Activated CD4-positive, CD25-positive, alpha-beta regulatory T cell treated with anti-CD3 and anti-CD28 coated beads, Interleukin-2, amount 50 U/mL, for 24 hours (primary cell): ENCODE measurements at regions not wholly inside any gene's neighbourhood (a gene's known extent, or its start where the extent isn't known, plus 50 kb on each side); places are given as distances from the start of the nearest gene placed in this dataset.
"Not testable (repeated sequence)": the region's sequence is repeated elsewhere in the genome, so short reads cannot be mapped to it uniquely, and the experiment has no call there.

Experiments
- ATAC-seq, 2 donors: fragments of 150-1000 bp; cut with Tn5 transposase; one replicate each; pipeline ENCODE4 v1.10.0; 2021; ENCODE audit warnings: mild to moderate bottlenecking in 1 of 2, moderate library complexity in 1 of 2

- ATAC-seq = no peak
Observed at GRCh38 chr3:6367171-6367570, 493.7 kb upstream of the GRM7 start.

- ATAC-seq = no peak
Observed at GRCh38 chr3:6392123-6392522, 468.8 kb upstream of the GRM7 start.

- no peak for ATAC-seq
Observed at GRCh38 chr3:6394944-6395343, 466.0 kb upstream of the GRM7 start.

- ATAC-seq = no peak
Observed at GRCh38 chr3:6396631-6397030, 464.3 kb upstream of the GRM7 start.

- not testable (repeated sequence) for ATAC-seq
Observed at GRCh38 chr3:6402666-6403065, 458.2 kb upstream of the GRM7 start.

- ATAC-seq = not testable (repeated sequence)
Observed at GRCh38 chr3:6406923-6407322, 454.0 kb upstream of the GRM7 start.

- ATAC-seq = no peak
Observed at GRCh38 chr3:6416049-6416661, 444.8 kb upstream of the GRM7 start.

GRCh38 chr3:6417174-6417573, 443.7 kb upstream of the GRM7 start:
- no peak for ATAC-seq

GRCh38 chr3:6418485-6418884, 442.4 kb upstream of the GRM7 start:
- no peak for ATAC-seq

GRCh38 chr3:6421666-6422445, 439.1 kb upstream of the GRM7 start:
- no peak for ATAC-seq

- ATAC-seq = no peak
Observed at GRCh38 chr3:6425289-6425820, 435.6 kb upstream of the GRM7 start.

GRCh38 chr3:6428276-6428675, 432.6 kb upstream of the GRM7 start:
- ATAC-seq = not testable (repeated sequence)

GRCh38 chr3:6435951-6436350, 425.0 kb upstream of the GRM7 start:
- no peak for ATAC-seq

GRCh38 chr3:6437631-6438030, 423.3 kb upstream of the GRM7 start:
- ATAC-seq = no peak

GRCh38 chr3:6438031-6438430, 422.9 kb upstream of the GRM7 start:
- no peak for ATAC-seq

GRCh38 chr3:6439226-6439625, 421.7 kb upstream of the GRM7 start:
- no peak for ATAC-seq

GRCh38 chr3:6439824-6440223, 421.1 kb upstream of the GRM7 start:
- no peak for ATAC-seq

GRCh38 chr3:6444888-6445658, 415.8 kb upstream of the GRM7 start:
- ATAC-seq = no peak

- ATAC-seq = no peak
Observed at GRCh38 chr3:6447166-6447801, 413.6 kb upstream of the GRM7 start.

GRCh38 chr3:6448011-6448410, 412.9 kb upstream of the GRM7 start:
- no peak for ATAC-seq

GRCh38 chr3:6449099-6449498, 411.8 kb upstream of the GRM7 start:
- ATAC-seq = no peak

- no peak for ATAC-seq
Observed at GRCh38 chr3:6452974-6453373, 407.9 kb upstream of the GRM7 start.

GRCh38 chr3:6455031-6455430, 405.9 kb upstream of the GRM7 start:
- ATAC-seq = no peak
